NB4 (cell line): ENCODE measurements at regions not wholly inside any gene's neighbourhood (a gene's known extent, or its start where the extent isn't known, plus 50 kb on each side); places are given as distances from the start of the nearest gene placed in this dataset.

Experiments
- DNase-seq: peaks from one replicate; pipeline ENCODE4 v3.0.0; 2010; ENCODE audit warnings: low read depth
- H3K4me3 ChIP-seq: one replicate; pipeline ENCODE4 v1.5.1; 2011; ENCODE audit warnings: mild to moderate bottlenecking, low read depth, low read length, moderate library complexity
- MYC ChIP-seq: IDR thresholded peaks from 2 replicates; pipeline ENCODE4 v1.6.1; 2011; ENCODE audit warnings: low read depth, low read length
- POLR2A ChIP-seq: IDR thresholded peaks from 2 replicates; pipeline ENCODE4 v1.6.1; 2011; ENCODE audit warnings: mild to moderate bottlenecking; ENCODE audit not compliant: insufficient read length; ENCODE audit errors: extremely low read depth
- TF ChIP-seq, protein P1 (sequence below): IDR thresholded peaks from 2 replicates; pipeline ENCODE4 v1.6.1; 2011; ENCODE audit warnings: low read depth, low read length
- TF ChIP-seq, protein P2 (sequence below): IDR thresholded peaks from one replicate; pipeline ENCODE4 v1.5.1; 2012; ENCODE audit warnings: low read depth, low read length

GRCh38 chr2:120503793-120504571, 158.0 kb downstream of the INHBB start:
- DNase-seq = no peak
- TF ChIP-seq MYC = no peak
- TF ChIP-seq, protein P1, sequence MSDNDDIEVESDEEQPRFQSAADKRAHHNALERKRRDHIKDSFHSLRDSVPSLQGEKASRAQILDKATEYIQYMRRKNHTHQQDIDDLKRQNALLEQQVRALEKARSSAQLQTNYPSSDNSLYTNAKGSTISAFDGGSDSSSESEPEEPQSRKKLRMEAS = no peak
- no peak for TF ChIP-seq POLR2A
- TF ChIP-seq, protein P2, sequence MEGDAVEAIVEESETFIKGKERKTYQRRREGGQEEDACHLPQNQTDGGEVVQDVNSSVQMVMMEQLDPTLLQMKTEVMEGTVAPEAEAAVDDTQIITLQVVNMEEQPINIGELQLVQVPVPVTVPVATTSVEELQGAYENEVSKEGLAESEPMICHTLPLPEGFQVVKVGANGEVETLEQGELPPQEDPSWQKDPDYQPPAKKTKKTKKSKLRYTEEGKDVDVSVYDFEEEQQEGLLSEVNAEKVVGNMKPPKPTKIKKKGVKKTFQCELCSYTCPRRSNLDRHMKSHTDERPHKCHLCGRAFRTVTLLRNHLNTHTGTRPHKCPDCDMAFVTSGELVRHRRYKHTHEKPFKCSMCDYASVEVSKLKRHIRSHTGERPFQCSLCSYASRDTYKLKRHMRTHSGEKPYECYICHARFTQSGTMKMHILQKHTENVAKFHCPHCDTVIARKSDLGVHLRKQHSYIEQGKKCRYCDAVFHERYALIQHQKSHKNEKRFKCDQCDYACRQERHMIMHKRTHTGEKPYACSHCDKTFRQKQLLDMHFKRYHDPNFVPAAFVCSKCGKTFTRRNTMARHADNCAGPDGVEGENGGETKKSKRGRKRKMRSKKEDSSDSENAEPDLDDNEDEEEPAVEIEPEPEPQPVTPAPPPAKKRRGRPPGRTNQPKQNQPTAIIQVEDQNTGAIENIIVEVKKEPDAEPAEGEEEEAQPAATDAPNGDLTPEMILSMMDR = no peak

DNA sequence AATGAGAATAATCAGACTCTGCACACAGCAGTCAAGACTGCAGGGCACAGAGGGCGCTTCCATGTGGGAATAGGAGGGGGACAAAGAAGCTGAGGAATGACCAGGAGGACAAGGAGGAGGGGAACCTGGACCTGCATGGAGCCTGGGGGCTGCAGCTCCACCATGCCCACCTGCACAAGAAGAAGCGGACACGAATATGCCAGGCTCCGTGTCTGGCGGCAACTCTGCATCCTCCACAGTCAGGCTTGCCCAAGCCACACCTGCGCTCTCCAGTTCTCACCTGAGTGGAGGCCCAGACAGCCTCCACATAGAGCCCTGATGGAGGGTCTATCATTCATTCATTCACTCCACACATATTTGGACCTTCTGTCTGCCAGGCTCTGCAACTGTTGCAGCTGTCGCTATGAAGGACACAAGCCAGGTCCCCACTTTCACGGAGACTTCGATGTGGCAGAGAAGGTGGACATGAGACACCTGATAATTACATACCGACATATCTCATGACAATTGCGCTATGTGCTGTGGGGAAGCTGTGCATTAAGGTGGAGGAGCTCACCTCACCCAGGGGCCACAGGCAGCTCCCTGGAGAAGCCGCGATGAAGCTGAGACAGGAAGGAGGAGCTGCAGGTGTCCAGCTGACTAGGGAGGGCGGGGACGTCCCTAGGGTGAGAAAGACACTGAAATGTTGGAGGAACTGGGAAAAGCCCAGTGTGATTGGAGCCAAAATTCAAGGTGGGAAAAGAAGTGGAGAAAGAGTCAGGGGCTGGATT, 159.2 kb downstream of the INHBB start:
- H3K4me3 ChIP-seq = no peak overlapping the region
- TF ChIP-seq, protein P1 = no peak
- TF ChIP-seq MYC = no peak
- no peak for DNase-seq

More at GRCh38 chr2:120503793-120504571, 158.0 kb downstream of the INHBB start:
- no peak overlapping the region for H3K4me3 ChIP-seq

- H3K4me3 ChIP-seq = no peak overlapping the region
- DNase-seq = no peak
- TF ChIP-seq MYC (no peak), POLR2A (no peak)
- TF ChIP-seq, protein P2 = no peak
- TF ChIP-seq, protein P1 = no peak
Observed at GRCh38 chr2:120508567-120509041, 162.7 kb downstream of the INHBB start.

DNA sequence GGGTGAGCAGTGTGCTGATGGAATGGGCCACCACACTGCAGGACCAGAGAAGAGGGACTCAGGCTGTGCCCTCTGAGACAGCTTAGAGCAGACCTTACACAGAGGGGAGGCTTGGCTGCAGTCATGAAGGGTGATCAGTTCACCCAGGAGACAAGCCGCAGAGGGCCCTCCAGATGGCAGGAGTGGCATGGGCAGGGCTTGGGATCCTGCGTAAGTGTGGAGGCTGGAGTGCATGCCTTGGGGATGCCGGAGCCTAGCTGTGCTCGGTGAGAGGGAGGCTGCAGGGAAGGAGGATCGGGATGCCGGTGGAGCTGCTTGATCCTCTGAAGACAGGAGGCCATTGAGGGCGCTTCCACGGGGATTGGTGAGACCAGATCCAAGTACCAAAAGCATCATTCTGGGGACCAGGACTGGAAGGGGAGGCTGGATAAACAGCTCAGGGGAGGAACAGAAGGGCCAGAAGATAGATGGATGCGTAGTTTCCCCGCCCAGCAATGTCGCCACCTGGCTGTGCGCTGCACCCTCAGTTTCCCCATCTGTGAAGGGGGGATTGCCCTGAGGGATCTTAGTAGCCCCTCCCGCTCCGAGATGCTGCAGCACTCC, 163.4 kb downstream of the INHBB start:
- no peak for DNase-seq
- no peak for TF ChIP-seq POLR2A
- no peak for TF ChIP-seq MYC
- TF ChIP-seq, protein P1 = no peak
- TF ChIP-seq, protein P2 = no peak
- no peak overlapping the region for H3K4me3 ChIP-seq

DNA sequence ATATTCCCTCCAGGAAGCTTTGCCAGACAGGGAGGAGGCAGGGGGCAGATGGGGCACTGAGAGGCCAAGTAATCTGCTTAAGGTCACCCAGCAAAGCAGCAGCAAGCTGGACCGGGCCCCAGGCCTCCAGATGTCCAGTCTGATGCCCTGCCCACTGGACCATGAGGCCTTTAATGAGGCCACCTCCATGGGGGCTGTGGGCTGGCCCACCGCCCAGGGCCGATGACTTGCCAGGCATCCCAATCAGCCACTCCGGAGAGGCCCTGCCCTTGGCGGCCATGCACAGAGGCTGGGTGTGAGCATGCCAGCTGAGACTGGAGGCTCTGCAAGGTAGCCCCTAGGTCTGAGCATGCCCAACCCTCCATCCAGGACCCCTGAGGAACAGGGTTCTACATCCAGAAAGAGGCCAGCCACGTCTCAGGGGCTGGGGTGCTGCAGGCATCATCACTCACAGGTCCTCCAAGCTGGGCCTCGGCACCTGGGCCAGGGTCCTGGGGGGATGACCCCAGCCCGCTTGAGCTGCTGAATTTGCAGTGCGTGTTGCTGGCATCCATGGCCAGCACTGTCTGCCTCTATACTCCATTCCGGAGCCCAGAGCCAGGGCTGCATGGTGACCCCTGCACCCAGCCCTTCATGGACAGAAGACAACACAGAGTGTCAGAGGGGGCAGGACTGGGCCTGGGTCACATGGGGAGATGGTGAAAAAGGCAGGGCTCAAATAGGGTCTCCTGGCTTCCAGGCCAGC, 164.2 kb downstream of the INHBB start:
- DNase-seq = no peak
- no peak overlapping the region for H3K4me3 ChIP-seq
- TF ChIP-seq POLR2A (no peak), MYC (no peak)
- TF ChIP-seq, protein P1 = no peak
- TF ChIP-seq, protein P2 = no peak
